Naive thymus-derived CD8-positive, alpha-beta T cell (primary cell): ENCODE measurements at regions not wholly inside any gene's neighbourhood (a gene's known extent, or its start where the extent isn't known, plus 50 kb on each side); places are given as distances from the start of the nearest gene placed in this dataset.
"Not testable (repeated sequence)": the region's sequence is repeated elsewhere in the genome, so short reads cannot be mapped to it uniquely, and the experiment has no call there.

ENCODE experiments used
- ATAC-seq, 2 donors: fragments of 150-1000 bp; cut with Tn5 transposase in 1 of 2; sonication (Bioruptor Pico), chemical (Tn5 transposase) in 1 of 2; 1 replicate in 1 of 2; 2 replicates in 1 of 2; pipeline ENCODE4 v1.10.0; 2021; ENCODE audit warnings: mild to moderate bottlenecking in 2 of 2, moderate library complexity in 2 of 2
- POLR2A ChIA-PET: fragments of 350-600 bp; sonication (Branson Sonifier 250); formaldehyde crosslinking; loops from one replicate; lab custom pipeline; 2021; ENCODE audit warnings: antibody characterized with exemption; lab: Charles Lee
- DNase-seq, 10 donors: peaks; one replicate each; pipeline versions ENCODE4 v3.0.0 to v3.0.0-alpha.2; 2020 to 2022
- H3K27ac Mint-ChIP-seq, 10 donors: one replicate each; pipeline ENCODE4 v1.8.0; 2020 to 2022; ENCODE audit warnings: mild to moderate bottlenecking in 10 of 10, mixed read lengths in 10 of 10, moderate library complexity in 4 of 10, inconsistent platforms in 1 of 10
- H3K27me3 Mint-ChIP-seq, 5 donors: one replicate each; pipeline ENCODE4 v1.8.0; 2021 to 2022; ENCODE audit warnings: mixed read lengths in 5 of 5
- H3K36me3 Mint-ChIP-seq, 3 donors: one replicate each; pipeline ENCODE4 v1.8.0; 2020 to 2022; ENCODE audit warnings: mixed read lengths in 3 of 3, mild to moderate bottlenecking in 2 of 3, inconsistent platforms in 1 of 3
- H3K4me1 Mint-ChIP-seq, 4 donors: one replicate each; pipeline ENCODE4 v1.8.0; 2021 to 2022; ENCODE audit warnings: mixed read lengths in 4 of 4
- H3K4me3 Mint-ChIP-seq, 10 donors: one replicate each; pipeline ENCODE4 v1.8.0; 2020 to 2022; ENCODE audit warnings: mild to moderate bottlenecking in 10 of 10, mixed read lengths in 10 of 10, moderate library complexity in 6 of 10, inconsistent platforms in 1 of 10
- H3K9me3 Mint-ChIP-seq, 9 donors: one replicate each; pipeline ENCODE4 v1.8.0; 2020 to 2022; ENCODE audit warnings: mixed read lengths in 9 of 9, mild to moderate bottlenecking in 3 of 9, inconsistent platforms in 1 of 9, moderate library complexity in 1 of 9

DNA sequence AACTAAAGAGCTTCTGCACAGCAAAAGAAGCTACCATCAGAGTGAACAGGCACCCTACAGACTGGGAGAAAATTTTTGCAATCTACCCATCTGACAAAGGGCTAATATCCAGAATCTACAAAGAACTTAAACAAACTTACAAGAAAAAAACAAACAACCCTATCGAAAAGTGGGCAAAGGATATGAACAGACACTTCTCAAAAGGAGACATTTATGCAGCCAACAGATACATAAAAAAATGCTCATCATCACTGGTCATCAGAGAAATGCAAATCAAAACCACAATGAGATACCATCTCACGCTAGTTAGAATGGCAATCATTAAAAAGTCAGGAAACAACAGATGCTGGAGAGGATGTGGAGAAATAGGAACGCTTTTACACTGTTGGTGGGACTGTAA is 72.1 kb downstream of the ELAPOR2 start:
- ATAC-seq, DNase-seq, H3K4me3 Mint-ChIP-seq, H3K27me3 Mint-ChIP-seq, H3K4me1 Mint-ChIP-seq, H3K27ac Mint-ChIP-seq, POLR2A ChIA-PET: not testable (repeated sequence)
- Mint-ChIP-seq H3K36me3 (peaks cover 0 to 16% (median 11%) of the 10 kb centered on the region in 3 donors), H3K9me3 (peaks cover 6 to 38% (median 20%) of the 10 kb centered on the region in 9 donors)

DNA sequence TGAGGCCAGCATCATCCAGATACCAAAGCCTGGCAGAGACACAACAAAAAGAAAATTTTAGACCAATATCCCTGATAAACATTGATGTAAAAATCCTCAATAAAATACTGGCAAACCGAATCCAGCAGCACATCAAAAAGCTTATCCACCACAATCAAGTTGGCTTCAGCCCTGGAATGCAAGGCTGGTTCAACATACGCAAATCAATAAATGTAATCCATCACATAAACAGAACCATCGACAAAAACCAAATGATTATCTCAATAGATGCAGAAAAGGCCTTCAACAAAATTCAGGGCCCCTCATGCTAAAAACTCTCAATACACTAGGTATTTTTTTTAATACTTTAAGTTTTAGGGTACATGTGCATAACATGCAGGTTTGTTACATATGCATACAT is 74.1 kb downstream of the ELAPOR2 start:
- ATAC-seq, H3K27ac Mint-ChIP-seq: not testable (repeated sequence)
- peaks cover 7 to 14% (median 12%) of the 10 kb centered on the region in 4 donors for H3K4me1 Mint-ChIP-seq

DNA sequence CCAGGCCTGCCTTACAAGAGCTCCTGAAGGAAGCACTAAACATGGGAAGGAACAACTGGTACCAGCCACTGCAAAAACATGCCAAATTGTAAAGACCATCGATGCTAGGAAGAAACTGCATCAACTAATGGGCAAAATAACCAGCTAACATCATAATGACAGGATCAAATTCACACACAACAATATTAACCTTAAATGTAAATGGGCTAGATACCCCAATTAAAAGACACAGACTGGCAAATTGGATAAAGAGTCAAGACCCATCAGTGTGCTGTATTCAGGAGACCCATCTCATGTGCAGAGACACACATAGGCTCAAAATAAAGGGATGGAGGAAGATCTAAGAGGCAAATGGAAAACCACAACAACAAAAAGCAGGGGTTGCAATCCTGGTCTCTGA is 75.8 kb downstream of the ELAPOR2 start:
- POLR2A ChIA-PET, ATAC-seq, H3K4me3 Mint-ChIP-seq, H3K27me3 Mint-ChIP-seq, DNase-seq: not testable (repeated sequence)
- Mint-ChIP-seq H3K9me3 (peaks cover 6 to 38% (median 20%) of the 10 kb centered on the region in 9 donors), H3K36me3 (peaks cover 0 to 16% (median 11%) of the 10 kb centered on the region in 3 donors), H3K4me1 (peaks cover 20 to 30% (median 24%) of the 10 kb centered on the region in 4 donors), H3K27ac (peak overlapping the region in 1 of 10 donors; percentile 14)

More for the DNA sequence above, 74.1 kb downstream of the ELAPOR2 start:
- Mint-ChIP-seq H3K36me3 (peaks cover 0 to 16% (median 11%) of the 10 kb centered on the region in 3 donors), H3K9me3 (peaks cover 6 to 38% (median 20%) of the 10 kb centered on the region in 9 donors)
- H3K27me3 Mint-ChIP-seq, POLR2A ChIA-PET, H3K4me3 Mint-ChIP-seq, DNase-seq: not testable (repeated sequence)

DNA sequence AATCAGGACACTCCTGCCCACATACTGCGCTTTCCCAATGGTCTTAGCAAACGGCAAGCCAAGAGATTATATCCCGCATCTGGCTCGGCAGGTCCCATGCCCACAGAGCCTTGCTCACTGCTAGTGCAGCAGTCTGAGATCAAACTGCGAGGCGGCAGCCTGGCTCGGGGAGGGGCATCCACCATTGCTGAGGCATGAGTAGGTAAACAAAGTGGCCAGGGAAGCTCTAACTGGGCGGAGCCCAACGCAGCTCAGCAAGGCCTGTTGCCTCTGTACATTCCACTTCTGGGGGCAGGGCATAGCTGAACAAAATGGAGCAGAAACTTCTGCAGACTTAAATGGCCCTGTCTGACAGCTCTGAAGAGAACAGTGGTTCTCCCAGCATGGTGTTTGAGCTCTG is 77.5 kb downstream of the ELAPOR2 start:
- DNase-seq, ATAC-seq, POLR2A ChIA-PET, H3K27me3 Mint-ChIP-seq, H3K4me3 Mint-ChIP-seq: not testable (repeated sequence)
- H3K4me1 Mint-ChIP-seq = peaks cover 20 to 46% (median 33%) of the 10 kb centered on the region in 4 donors
- peaks cover 0 to 16% (median 11%) of the 10 kb centered on the region in 3 donors for H3K36me3 Mint-ChIP-seq
- peak overlapping the region in 2 of 10 donors; percentile 34 to 61 for H3K27ac Mint-ChIP-seq
- H3K9me3 Mint-ChIP-seq = peaks cover 4 to 32% (median 17%) of the 10 kb centered on the region in 9 donors

DNA sequence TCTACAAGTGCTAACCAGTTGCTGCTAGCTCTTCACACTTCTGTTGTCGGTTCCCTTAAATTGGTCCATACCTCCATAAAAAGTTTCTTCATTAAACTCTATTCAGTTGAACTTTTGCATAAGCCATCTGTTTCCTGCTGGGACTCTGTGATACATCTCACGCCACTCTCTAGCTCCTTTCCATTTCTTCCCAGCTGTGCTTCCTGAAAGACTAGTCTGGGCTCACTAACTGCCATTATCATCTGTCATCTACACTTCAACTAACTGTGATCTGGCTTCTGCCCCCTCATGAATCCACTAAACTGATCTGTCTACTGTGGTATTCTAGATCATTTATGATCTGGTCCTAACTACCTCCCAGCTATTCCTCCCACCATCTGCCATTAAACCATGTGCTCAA is 78.3 kb downstream of the ELAPOR2 start:
- ATAC-seq = no peak

DNA sequence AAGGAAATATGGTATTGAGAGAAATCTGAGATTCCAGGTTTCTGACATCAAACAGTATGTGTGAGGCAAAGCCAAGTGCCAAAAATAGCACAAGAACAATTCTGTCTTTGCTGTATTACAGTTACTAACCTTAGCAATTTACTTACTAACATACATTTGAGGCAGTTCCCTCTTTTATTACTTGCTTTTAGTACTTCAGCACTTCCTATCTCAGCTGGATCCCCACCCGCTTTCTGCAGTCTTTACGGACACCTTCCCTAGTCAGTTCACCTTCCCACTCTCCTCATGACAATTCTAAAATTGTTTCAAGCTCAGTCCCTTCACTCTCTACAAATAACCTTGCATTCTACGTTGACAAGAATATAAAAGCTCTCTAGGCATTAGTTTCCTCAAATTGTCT is 79.2 kb downstream of the ELAPOR2 start:
- Mint-ChIP-seq H3K4me1 (peaks cover 22 to 55% (median 38%) of the 10 kb centered on the region in 4 donors), H3K36me3 (peaks cover 0 to 16% (median 11%) of the 10 kb centered on the region in 3 donors), H3K27ac (peak overlapping the region in 9 of 10 donors; percentile 69 to 98 (median 94)), H3K9me3 (peaks cover 4 to 24% (median 14%) of the 10 kb centered on the region in 9 donors), H3K4me3 (peak overlapping the region in 2 of 10 donors; percentile 5 to 22), H3K27me3 (peaks cover 0 to 9% (median 0%) of the 10 kb centered on the region in 5 donors)
- DNase-seq (no peak), ATAC-seq (no peak)
- POLR2A ChIA-PET = no interaction called here

More for the DNA sequence above, 78.3 kb downstream of the ELAPOR2 start:
- H3K4me1 Mint-ChIP-seq = peaks cover 22 to 52% (median 36%) of the 10 kb centered on the region in 4 donors
- peak overlapping the region in 8 of 10 donors; percentile 23 to 98 (median 88) for H3K27ac Mint-ChIP-seq
- H3K9me3 Mint-ChIP-seq = peaks cover 4 to 31% (median 17%) of the 10 kb centered on the region in 9 donors
- DNase-seq = no peak
- POLR2A ChIA-PET = no interaction called here
- peak overlapping the region in 3 of 10 donors; percentile 5 to 26 (median 24) for H3K4me3 Mint-ChIP-seq
- peaks cover 0 to 9% (median 0%) of the 10 kb centered on the region in 5 donors for H3K27me3 Mint-ChIP-seq
- peaks cover 0 to 16% (median 11%) of the 10 kb centered on the region in 3 donors for H3K36me3 Mint-ChIP-seq

DNA sequence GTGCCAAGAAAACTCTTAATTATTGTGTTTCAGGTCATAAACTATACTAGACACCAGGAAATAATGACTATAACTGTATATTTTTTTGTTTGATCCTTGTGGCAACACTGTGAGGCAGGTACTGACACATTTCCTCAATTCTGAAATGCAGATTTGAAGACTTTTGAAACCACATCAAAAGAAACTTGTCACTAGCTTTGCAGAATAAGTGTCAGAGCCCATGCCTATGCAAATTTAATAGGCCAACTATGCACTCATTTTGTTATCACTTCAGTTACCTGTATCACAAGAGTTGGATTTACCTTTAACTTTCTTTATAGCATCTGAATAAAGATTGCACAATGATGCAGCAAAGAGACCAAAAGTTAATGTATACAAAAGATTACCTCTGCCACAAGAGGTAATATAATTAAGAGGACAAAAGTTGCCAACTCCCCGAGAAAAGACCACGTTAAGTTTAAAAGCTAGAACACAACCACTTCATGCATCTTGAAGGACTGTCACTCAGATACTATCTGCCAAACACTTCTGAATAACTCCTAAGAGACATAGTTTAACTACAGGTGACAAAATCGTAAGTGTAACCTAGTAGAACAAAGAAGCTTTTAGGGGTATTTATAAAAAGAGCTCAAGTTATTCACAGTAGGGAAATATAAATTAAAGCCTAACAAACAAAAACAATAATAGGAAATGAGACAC is 80.5 kb downstream of the ELAPOR2 start:
- H3K36me3 Mint-ChIP-seq = peaks cover 0 to 6% (median 0%) of the 10 kb centered on the region in 3 donors
- H3K27ac Mint-ChIP-seq = peak overlapping the region; percentile 79 to 98 (median 93)
- peaks cover 0 to 4% (median 0%) of the 10 kb centered on the region in 5 donors for H3K27me3 Mint-ChIP-seq
- ATAC-seq (peak; percentile 90 to 98), DNase-seq (peak in 6 of 10 donors; percentile 11 to 90 (median 68))
- H3K4me3 Mint-ChIP-seq = peak overlapping the region in 9 of 10 donors; percentile 3 to 68 (median 45)
- H3K9me3 Mint-ChIP-seq = peaks cover 0 to 12% (median 3%) of the 10 kb centered on the region in 9 donors
- peaks cover 22 to 55% (median 38%) of the 10 kb centered on the region in 4 donors for H3K4me1 Mint-ChIP-seq
- POLR2A ChIA-PET = no interaction called here

DNA sequence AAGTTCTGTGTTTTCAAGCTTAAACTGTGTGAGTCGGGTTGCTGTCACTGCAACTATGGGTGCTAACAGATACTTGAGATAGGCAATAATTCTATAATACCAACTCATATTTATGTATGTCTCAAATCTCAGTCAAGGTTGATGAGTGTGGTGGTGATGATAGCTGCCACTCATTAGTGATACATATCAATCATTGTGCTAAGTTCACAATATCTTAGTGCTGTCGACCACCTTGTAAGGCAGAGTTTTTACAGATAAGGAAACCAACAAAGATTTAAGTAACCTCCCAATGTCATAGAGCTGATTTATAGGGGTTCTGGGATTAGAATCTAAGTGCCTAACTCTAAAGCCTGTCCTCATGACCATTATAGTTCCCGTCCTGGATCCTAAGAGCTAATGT is 82.5 kb downstream of the ELAPOR2 start:
- H3K27me3 Mint-ChIP-seq = no peaks in the 10 kb centered on the region
- POLR2A ChIA-PET = interaction anchor here (0.6 kb wide), 1 partner anchor 31 kb away, joined by 3 read pairs; no protein-coding TSS in a partner anchor
- H3K4me1 Mint-ChIP-seq = peaks cover 24 to 64% (median 39%) of the 10 kb centered on the region in 4 donors
- peak overlapping the region; percentile 0 to 94 (median 68) for H3K27ac Mint-ChIP-seq
- no peaks in the 10 kb centered on the region for H3K9me3 Mint-ChIP-seq
- ATAC-seq = no peak
- no peak for DNase-seq
- no peak overlapping the region for H3K4me3 Mint-ChIP-seq
- no peaks in the 10 kb centered on the region for H3K36me3 Mint-ChIP-seq

DNA sequence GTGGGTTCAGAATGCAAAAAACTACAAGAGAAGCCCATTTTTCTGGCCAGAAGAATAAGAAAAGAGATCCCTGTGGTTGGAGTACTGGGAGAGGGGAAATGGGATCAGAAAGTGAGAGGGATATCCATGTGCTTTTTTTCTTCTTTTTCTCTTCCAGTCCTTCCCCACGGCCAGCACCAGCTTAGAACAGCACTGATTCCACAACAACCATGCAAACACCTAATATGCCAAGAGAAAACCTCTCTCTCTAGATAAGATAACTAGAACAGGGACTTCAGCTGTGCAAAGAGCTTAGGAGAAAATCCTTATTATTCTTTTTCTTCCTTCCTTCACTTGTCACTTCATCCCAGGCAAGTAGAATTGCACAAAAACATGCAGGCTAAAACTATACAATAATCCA is 83.5 kb downstream of the ELAPOR2 start:
- POLR2A ChIA-PET = no interaction called here
- H3K4me1 Mint-ChIP-seq = peaks cover 20 to 65% (median 38%) of the 10 kb centered on the region in 4 donors
- no peaks in the 10 kb centered on the region for H3K9me3 Mint-ChIP-seq
- H3K27ac Mint-ChIP-seq = peak overlapping the region; percentile 2 to 94 (median 64)
- DNase-seq = no peak
- ATAC-seq = no peak
- no peaks in the 10 kb centered on the region for H3K36me3 Mint-ChIP-seq
- no peak overlapping the region for H3K4me3 Mint-ChIP-seq
- H3K27me3 Mint-ChIP-seq = no peaks in the 10 kb centered on the region

DNA sequence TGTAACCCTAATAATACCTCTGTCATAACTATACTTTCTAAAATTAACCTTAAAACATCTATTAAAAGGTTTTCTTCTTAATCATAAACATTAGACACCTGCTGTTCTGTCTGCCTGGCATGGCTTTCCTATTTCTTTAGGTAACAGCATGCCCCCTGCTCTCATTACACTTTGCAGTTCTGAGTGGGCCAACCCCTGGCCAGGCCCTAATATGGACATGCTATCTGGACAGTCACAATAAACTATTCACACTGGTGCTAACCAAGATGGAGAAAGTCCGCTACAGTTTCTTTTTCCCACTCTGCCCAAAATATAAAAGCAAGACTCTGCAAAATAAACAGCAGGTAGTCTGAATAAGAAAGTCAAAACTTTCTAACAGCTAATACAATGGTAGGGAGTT is 84.0 kb downstream of the ELAPOR2 start:
- ATAC-seq (no peak), DNase-seq (no peak)
- H3K4me1 Mint-ChIP-seq = peaks cover 16 to 63% (median 34%) of the 10 kb centered on the region in 4 donors
- POLR2A ChIA-PET = no interaction called here
- peak overlapping the region in 5 of 10 donors; percentile 54 to 87 (median 71) for H3K27ac Mint-ChIP-seq
- H3K4me3 Mint-ChIP-seq = no peak overlapping the region
- no peaks in the 10 kb centered on the region for H3K27me3 Mint-ChIP-seq
- no peaks in the 10 kb centered on the region for H3K9me3 Mint-ChIP-seq
- H3K36me3 Mint-ChIP-seq = no peaks in the 10 kb centered on the region

DNA sequence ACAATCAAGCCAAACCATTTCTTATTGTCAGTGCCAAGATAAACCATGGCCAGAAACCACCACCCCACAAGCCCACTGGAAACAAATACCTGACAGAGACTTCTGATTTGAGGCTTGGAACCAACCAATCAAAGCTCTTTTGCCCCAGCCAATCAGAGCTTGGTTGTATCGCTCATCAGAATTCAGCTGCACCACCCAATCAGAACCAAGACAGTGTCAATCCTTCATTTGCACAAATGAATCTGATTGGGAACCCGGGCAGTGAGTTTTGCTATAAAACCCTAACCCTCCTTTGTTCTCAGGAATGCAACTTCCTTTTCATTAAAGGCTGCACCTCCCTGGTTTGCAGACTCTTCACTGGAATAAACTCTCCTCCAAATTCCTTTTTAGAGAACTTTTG is 87.4 kb downstream of the ELAPOR2 start:
- Mint-ChIP-seq H3K27ac (peak overlapping the region in 4 of 10 donors; percentile 1 to 24 (median 8)), H3K4me1 (peaks cover 0 to 31% (median 15%) of the 10 kb centered on the region in 4 donors), H3K36me3 (no peaks in the 10 kb centered on the region), H3K27me3 (peaks cover 0 to under 1% (median 0%) of the 10 kb centered on the region in 5 donors), H3K4me3 (no peak overlapping the region), H3K9me3 (no peaks in the 10 kb centered on the region)
- POLR2A ChIA-PET = no interaction called here
- ATAC-seq (no peak), DNase-seq (no peak)

DNA sequence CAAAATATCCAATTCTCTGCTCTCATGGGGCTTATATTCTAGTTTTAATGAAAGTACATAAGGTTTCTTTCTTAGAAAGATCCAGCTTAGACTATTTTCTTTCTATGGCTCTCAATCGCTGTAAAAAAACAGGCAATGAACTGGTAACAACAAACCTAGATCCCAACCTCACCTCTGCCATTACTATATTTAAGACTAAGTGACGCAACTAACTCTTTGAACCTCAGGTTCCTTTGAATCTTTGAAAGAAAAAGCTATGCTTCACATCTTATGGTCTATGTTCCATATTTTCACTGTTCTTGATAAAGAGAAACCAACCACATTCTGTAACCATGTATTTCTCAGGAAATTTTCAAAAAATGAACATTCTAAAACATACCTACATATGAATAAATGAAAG is 88.5 kb downstream of the ELAPOR2 start:
- ATAC-seq (peak; percentile 58 to 81), DNase-seq (peak in 2 of 10 donors; percentile 31 to 39)
- Mint-ChIP-seq H3K9me3 (no peaks in the 10 kb centered on the region), H3K27me3 (peaks cover 0 to 1% (median 0%) of the 10 kb centered on the region in 5 donors), H3K4me1 (peaks cover 0 to 22% (median 9%) of the 10 kb centered on the region in 4 donors), H3K36me3 (no peaks in the 10 kb centered on the region), H3K4me3 (no peak overlapping the region), H3K27ac (peak overlapping the region in 1 of 10 donors; percentile 55)
- POLR2A ChIA-PET = no interaction called here

DNA sequence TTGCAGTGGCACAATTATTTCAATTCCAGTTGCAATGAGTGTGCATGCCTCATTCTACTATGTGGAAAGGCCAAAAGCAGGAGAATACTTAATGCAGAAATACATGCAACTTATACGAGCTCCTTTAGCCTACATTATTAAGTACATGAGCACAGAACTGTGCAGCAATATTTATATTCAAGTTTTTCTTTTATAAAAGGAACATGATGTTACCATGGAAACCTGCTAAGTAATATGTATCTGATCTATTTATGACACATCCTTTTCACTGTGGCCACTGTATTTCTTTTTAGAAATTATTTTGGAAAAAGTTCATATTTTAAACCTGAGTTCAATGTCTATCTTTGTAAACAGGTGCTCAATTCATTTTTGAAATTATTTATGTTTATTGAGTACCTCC is 88.9 kb downstream of the ELAPOR2 start:
- peak in 1 of 2 donors; percentile 50 for ATAC-seq
- no peaks in the 10 kb centered on the region for H3K36me3 Mint-ChIP-seq
- DNase-seq = no peak
- H3K27me3 Mint-ChIP-seq = peaks cover 0 to 1% (median 0%) of the 10 kb centered on the region in 5 donors
- POLR2A ChIA-PET = no interaction called here
- H3K9me3 Mint-ChIP-seq = no peaks in the 10 kb centered on the region
- peak overlapping the region in 2 of 10 donors; percentile 5 to 55 for H3K27ac Mint-ChIP-seq
- peaks cover 0 to 20% (median 8%) of the 10 kb centered on the region in 4 donors for H3K4me1 Mint-ChIP-seq
- H3K4me3 Mint-ChIP-seq = no peak overlapping the region
